DMS79 (cell line): ENCODE measurements at regions not wholly inside any gene's neighbourhood (a gene's known extent, or its start where the extent isn't known, plus 50 kb on each side); places are given as distances from the start of the nearest gene placed in this dataset.
"Not testable (repeated sequence)": the region's sequence is repeated elsewhere in the genome, so short reads cannot be mapped to it uniquely, and the experiment has no call there.

Experiments used
- DNase-seq: peaks from one replicate; lab custom pipeline; 2025; lab: John Stamatoyannopoulos, UW

- no peak for DNase-seq
Measured at GRCh38 chr14:71538288-71538687, 393.9 kb upstream of the RGS6 start.

- no peak for DNase-seq
Measured at GRCh38 chr14:71538938-71539649, 393.1 kb upstream of the RGS6 start.

GRCh38 chr14:71539650-71540285 is 392.5 kb upstream of the RGS6 start:
- no peak for DNase-seq

GRCh38 chr14:71541271-71541670 is 391.0 kb upstream of the RGS6 start:
- no peak for DNase-seq

GRCh38 chr14:71541973-71542690 is 390.1 kb upstream of the RGS6 start:
- DNase-seq = no peak

GRCh38 chr14:71549421-71550050 is 382.7 kb upstream of the RGS6 start:
- no peak for DNase-seq

- no peak for DNase-seq
Measured at GRCh38 chr14:71550367-71550766, 381.9 kb upstream of the RGS6 start.

- DNase-seq = no peak
Measured at GRCh38 chr14:71551291-71551950, 380.8 kb upstream of the RGS6 start.

GRCh38 chr14:71552809-71553208 is 379.4 kb upstream of the RGS6 start:
- DNase-seq = no peak

- no peak for DNase-seq
Measured at GRCh38 chr14:71553779-71554178, 378.4 kb upstream of the RGS6 start.

GRCh38 chr14:71554323-71554722 is 377.9 kb upstream of the RGS6 start:
- DNase-seq = no peak

GRCh38 chr14:71554959-71555612 is 377.1 kb upstream of the RGS6 start:
- DNase-seq = no peak

- DNase-seq = no peak
Measured at GRCh38 chr14:71555654-71556559, 376.3 kb upstream of the RGS6 start.

- no peak for DNase-seq
Measured at GRCh38 chr14:71556730-71557129, 375.5 kb upstream of the RGS6 start.

GRCh38 chr14:71557351-71557750 is 374.9 kb upstream of the RGS6 start:
- no peak for DNase-seq

GRCh38 chr14:71558943-71559342 is 373.3 kb upstream of the RGS6 start:
- not testable (repeated sequence) for DNase-seq

GRCh38 chr14:71560751-71561150 is 371.5 kb upstream of the RGS6 start:
- no peak for DNase-seq

GRCh38 chr14:71563492-71564153 is 368.6 kb upstream of the RGS6 start:
- DNase-seq = no peak

- no peak for DNase-seq
Measured at GRCh38 chr14:71566276-71566675, 366.0 kb upstream of the RGS6 start.
